Trophoblast cell (in vitro differentiated cells and primary cell): ENCODE measurements at regions not wholly inside any gene's neighbourhood (a gene's known extent, or its start where the extent isn't known, plus 50 kb on each side); places are given as distances from the start of the nearest gene placed in this dataset.

Experiments used
- DNase-seq, 2 donors: peaks; one replicate each; pipeline ENCODE4 v3.0.0-alpha.2; 2016
- H2AFZ ChIP-seq: 2 replicates; pipeline ENCODE4 v1.6.1; 2013; ENCODE audit warnings: low read length, moderate library complexity, mild to moderate bottlenecking; ENCODE audit not compliant: insufficient read depth, poor library complexity
- H2AK5ac ChIP-seq: 2 replicates; pipeline ENCODE4 v1.6.1; 2013; ENCODE audit warnings: mild to moderate bottlenecking, low read length
- H2BK120ac ChIP-seq: 2 replicates; pipeline ENCODE4 v1.6.1; 2013; ENCODE audit warnings: low read length, mild to moderate bottlenecking, moderate library complexity; ENCODE audit not compliant: insufficient read depth, poor library complexity
- H2BK12ac ChIP-seq: 2 replicates; pipeline ENCODE4 v1.6.1; 2013; ENCODE audit warnings: mild to moderate bottlenecking, low read length, moderate library complexity
- H2BK5ac ChIP-seq: 2 replicates; pipeline ENCODE4 v1.6.1; 2013; ENCODE audit warnings: low read length, low read depth, moderate library complexity, mild to moderate bottlenecking; ENCODE audit not compliant: poor library complexity
- H3K14ac ChIP-seq: 2 replicates; pipeline ENCODE4 v1.6.1; 2013; ENCODE audit warnings: mild to moderate bottlenecking, low read length
- H3K18ac ChIP-seq: 2 replicates; pipeline ENCODE4 v1.6.1; 2013; ENCODE audit warnings: mild to moderate bottlenecking, low read length
- H3K23ac ChIP-seq: 2 replicates; pipeline ENCODE4 v1.6.1; 2013; ENCODE audit warnings: low read length
- H3K27ac ChIP-seq: 2 replicates; pipeline ENCODE4 v1.5.1; 2013; ENCODE audit warnings: low read depth, mild to moderate bottlenecking, inconsistent platforms, low read length, moderate library complexity
- H3K27me3 ChIP-seq: 2 replicates; pipeline ENCODE4 v1.6.1; 2013; ENCODE audit warnings: inconsistent platforms, mild to moderate bottlenecking, low read length, moderate library complexity; ENCODE audit not compliant: insufficient read depth
- H3K36me3 ChIP-seq, 2 experiments: 1 replicate in 1 of 2; 2 replicates in 1 of 2; pipeline ENCODE4 v1.6.1; 2013; ENCODE audit warnings: low read length in 2 of 2, mild to moderate bottlenecking in 2 of 2, moderate library complexity in 1 of 2; ENCODE audit not compliant: insufficient read depth in 2 of 2, control insufficient read depth in 1 of 2
- H3K4ac ChIP-seq: 2 replicates; pipeline ENCODE4 v1.6.1; 2013; ENCODE audit warnings: low read depth, mild to moderate bottlenecking, low read length, moderate library complexity
- H3K4me1 ChIP-seq, 2 experiments: 1 replicate in 1 of 2; 2 replicates in 1 of 2; pipeline ENCODE4 v1.6.1; 2013; ENCODE audit warnings: low read length in 2 of 2, mild to moderate bottlenecking in 2 of 2, moderate library complexity in 1 of 2; ENCODE audit not compliant: insufficient read depth in 2 of 2, control insufficient read depth in 1 of 2
- H3K4me2 ChIP-seq: 2 replicates; pipeline ENCODE4 v1.6.1; 2013; ENCODE audit warnings: inconsistent platforms, mild to moderate bottlenecking, low read length, moderate library complexity
- H3K4me3 ChIP-seq: 2 replicates; pipeline ENCODE4 v1.5.1; 2013; ENCODE audit warnings: mild to moderate bottlenecking, low read depth, low read length, inconsistent platforms
- H3K79me1 ChIP-seq: one replicate; pipeline ENCODE4 v1.6.1; 2013; ENCODE audit warnings: low read length
- H3K79me2 ChIP-seq: 2 replicates; pipeline ENCODE4 v1.6.1; 2013; ENCODE audit warnings: low read length, mild to moderate bottlenecking; ENCODE audit not compliant: control insufficient read depth, insufficient read depth, poor library complexity
- H3K9ac ChIP-seq: 2 replicates; pipeline ENCODE4 v1.6.1; 2013; ENCODE audit warnings: mild to moderate bottlenecking, low read length
- H3K9me3 ChIP-seq: 2 replicates; pipeline ENCODE4 v1.6.1; 2013; ENCODE audit warnings: low read depth, mild to moderate bottlenecking, control low read depth, inconsistent platforms, low read length; ENCODE audit not compliant: insufficient read depth
- H4K12ac ChIP-seq: 2 replicates; pipeline ENCODE4 v1.6.1; 2013; ENCODE audit warnings: low read depth, mild to moderate bottlenecking, low read length, moderate library complexity
- H4K8ac ChIP-seq: 2 replicates; pipeline ENCODE4 v1.6.1; 2013; ENCODE audit warnings: low read depth, mild to moderate bottlenecking, low read length, moderate library complexity
- H4K91ac ChIP-seq: one replicate; pipeline ENCODE4 v1.6.1; 2013; ENCODE audit warnings: low read depth, mild to moderate bottlenecking, low read length, moderate library complexity
- WGBS: extraction: QIAGEN DNeasy Blood & Tissue Kit; methylation state at CpG from one replicate; pipeline ENCODE4 v1.1.7; 2013; ENCODE audit warnings: missing lambda C conversion rate; ENCODE audit not compliant: insufficient read length, insufficient coverage; ENCODE audit errors: extremely low coverage; 5-methylcytosine and 5-hydroxymethylcytosine counted together

- Histone ChIP-seq H3K79me1 (no peaks in the 10 kb centered on the region), H4K12ac (no peak overlapping the region), H3K4me3 (no peak overlapping the region), H2AK5ac (no peak overlapping the region), H4K8ac (no peak overlapping the region), H3K18ac (no peak overlapping the region), H3K4ac (no peak overlapping the region), H3K79me2 (no peaks in the 10 kb centered on the region), H2AFZ (no peak overlapping the region), H2BK12ac (no peak overlapping the region), H3K9me3 (peaks cover 3% of the 10 kb centered on the region), H2BK5ac (no peak overlapping the region), H3K23ac (no peak overlapping the region), H3K9ac (no peak overlapping the region), H2BK120ac (no peak overlapping the region), H3K36me3 (no peaks in the 10 kb centered on the region), H4K91ac (no peak overlapping the region), H3K27ac (no peak overlapping the region), H3K27me3 (no peaks in the 10 kb centered on the region), H3K4me2 (no peak overlapping the region), H3K4me1 (no peaks in the 10 kb centered on the region), H3K14ac (no peak overlapping the region)
- no peak for DNase-seq
- WGBS: no CpG with 5 or more reads among the region's 4 CpGs
These were observed 52.3 kb upstream of the SIPA1L2 start for GRCh38 chr1:232682248-232682647.

GRCh38 chr1:232684371-232685105 lies 54.6 kb upstream of the SIPA1L2 start:
- no CpG with 5 or more reads among the region's 3 CpGs for WGBS
- Histone ChIP-seq H3K4me3 (no peak overlapping the region), H3K9ac (no peak overlapping the region), H2BK120ac (no peak overlapping the region), H2AFZ (no peak overlapping the region), H3K9me3 (peaks cover 3% of the 10 kb centered on the region), H3K18ac (no peak overlapping the region), H3K4me1 (no peaks in the 10 kb centered on the region), H3K36me3 (no peaks in the 10 kb centered on the region), H3K27me3 (no peaks in the 10 kb centered on the region), H3K79me1 (no peaks in the 10 kb centered on the region), H4K12ac (no peak overlapping the region), H4K91ac (no peak overlapping the region), H2BK5ac (no peak overlapping the region), H2AK5ac (no peak overlapping the region), H3K23ac (no peak overlapping the region), H3K14ac (no peak overlapping the region), H2BK12ac (no peak overlapping the region), H3K79me2 (no peaks in the 10 kb centered on the region), H3K4me2 (no peak overlapping the region), H3K4ac (no peak overlapping the region), H3K27ac (no peak overlapping the region), H4K8ac (no peak overlapping the region)
- DNase-seq: no peak

GRCh38 chr1:232686346-232686745 lies 56.4 kb upstream of the SIPA1L2 start:
- WGBS: no CpG with 5 or more reads among the region's 4 CpGs
- H3K79me2 ChIP-seq: no peaks in the 10 kb centered on the region
- H3K18ac ChIP-seq: no peak overlapping the region
- no peak overlapping the region for H2BK120ac ChIP-seq
- H3K9me3 ChIP-seq: peaks cover 3% of the 10 kb centered on the region
- no peaks in the 10 kb centered on the region for H3K27me3 ChIP-seq
- H3K27ac ChIP-seq: no peak overlapping the region
- no peak overlapping the region for H2BK5ac ChIP-seq
- H3K36me3 ChIP-seq: no peaks in the 10 kb centered on the region
- H3K4me1 ChIP-seq: no peaks in the 10 kb centered on the region
- no peak overlapping the region for H3K4ac ChIP-seq
- H3K4me2 ChIP-seq: no peak overlapping the region
- no peak overlapping the region for H3K14ac ChIP-seq
- no peak for DNase-seq
- no peak overlapping the region for H3K23ac ChIP-seq
- no peak overlapping the region for H3K4me3 ChIP-seq
- H4K12ac ChIP-seq: no peak overlapping the region
- no peak overlapping the region for H3K9ac ChIP-seq
- H2BK12ac ChIP-seq: no peak overlapping the region
- H3K79me1 ChIP-seq: no peaks in the 10 kb centered on the region
- no peak overlapping the region for H4K91ac ChIP-seq
- H2AK5ac ChIP-seq: no peak overlapping the region
- no peak overlapping the region for H2AFZ ChIP-seq
- no peak overlapping the region for H4K8ac ChIP-seq

GRCh38 chr1:232687304-232687703 lies 57.4 kb upstream of the SIPA1L2 start:
- Histone ChIP-seq H3K9me3 (peaks cover 3% of the 10 kb centered on the region), H4K8ac (no peak overlapping the region), H3K79me1 (no peaks in the 10 kb centered on the region), H3K23ac (no peak overlapping the region), H3K18ac (no peak overlapping the region), H3K27ac (no peak overlapping the region), H2BK120ac (no peak overlapping the region), H3K79me2 (no peaks in the 10 kb centered on the region), H2BK12ac (no peak overlapping the region), H4K91ac (no peak overlapping the region), H3K9ac (no peak overlapping the region), H4K12ac (no peak overlapping the region), H2AK5ac (no peak overlapping the region), H2AFZ (no peak overlapping the region), H2BK5ac (no peak overlapping the region), H3K14ac (no peak overlapping the region), H3K4ac (no peak overlapping the region), H3K4me3 (no peak overlapping the region), H3K36me3 (no peaks in the 10 kb centered on the region), H3K27me3 (no peaks in the 10 kb centered on the region), H3K4me2 (no peak overlapping the region), H3K4me1 (no peaks in the 10 kb centered on the region)
- DNase-seq: no peak
- WGBS: no CpG with 5 or more reads among the region's 6 CpGs
